ENCODE measurements at regions not wholly inside any gene's neighbourhood (a gene's known extent, or its start where the extent isn't known, plus 50 kb on each side); places are given as distances from the start of the nearest gene placed in this dataset.
"Not testable (repeated sequence)": the region's sequence is repeated elsewhere in the genome, so short reads cannot be mapped to it uniquely, and the experiment has no call there.

GRCh38 chr16:87162799-87163198, 154.4 kb downstream of the C16orf95 start:
- DNase-seq: not testable (repeated sequence)

- no peak for DNase-seq
Measured at GRCh38 chr16:87163637-87164036, 153.6 kb downstream of the C16orf95 start.

DNA sequence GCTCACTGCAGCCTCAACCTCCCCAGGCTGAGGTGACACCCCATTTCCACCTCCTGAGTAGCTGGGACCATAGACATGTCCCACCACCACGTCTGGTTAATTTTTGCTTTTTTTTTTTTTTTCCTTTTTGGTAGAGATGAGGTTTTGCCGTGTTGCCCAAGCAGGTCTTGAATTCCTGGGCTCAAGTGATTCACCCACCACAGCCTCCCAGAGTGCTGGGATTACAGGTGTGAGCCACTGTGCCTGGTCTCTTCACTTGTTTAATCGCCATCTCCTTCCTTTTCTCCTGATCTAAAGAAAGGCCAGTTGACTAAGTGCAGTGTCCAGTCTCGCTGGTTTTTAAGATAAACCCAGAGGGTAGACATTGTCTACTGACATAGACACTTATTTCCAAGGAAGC, 152.0 kb downstream of the C16orf95 start:
- DNase-seq: no peak

GRCh38 chr16:87165885-87166284, 151.3 kb downstream of the C16orf95 start:
- DNase-seq: no peak

GRCh38 chr16:87166321-87166720, 150.9 kb downstream of the C16orf95 start:
- DNase-seq: no peak

DNA sequence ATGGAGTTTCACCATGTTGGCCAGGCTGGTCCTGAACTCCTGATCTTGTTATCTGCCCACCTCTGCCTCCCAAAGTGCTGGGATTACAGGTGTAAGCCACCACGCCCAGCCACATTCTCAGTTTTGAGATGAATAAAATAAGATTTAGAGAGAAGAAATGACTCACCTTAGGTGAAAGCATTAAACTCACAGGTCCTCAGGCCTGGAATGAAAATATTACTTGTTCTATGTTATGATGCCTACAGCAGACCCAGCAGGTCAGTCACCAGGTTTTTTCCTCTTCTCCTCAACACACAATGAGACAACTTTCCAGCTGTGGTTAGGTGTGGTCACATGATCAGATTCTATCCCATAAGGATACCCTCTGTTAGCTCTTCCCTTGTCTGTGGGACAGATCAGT, 150.3 kb downstream of the C16orf95 start:
- no peak for DNase-seq

- no peak for DNase-seq
Measured at GRCh38 chr16:87169509-87169995, 147.6 kb downstream of the C16orf95 start.

DNA sequence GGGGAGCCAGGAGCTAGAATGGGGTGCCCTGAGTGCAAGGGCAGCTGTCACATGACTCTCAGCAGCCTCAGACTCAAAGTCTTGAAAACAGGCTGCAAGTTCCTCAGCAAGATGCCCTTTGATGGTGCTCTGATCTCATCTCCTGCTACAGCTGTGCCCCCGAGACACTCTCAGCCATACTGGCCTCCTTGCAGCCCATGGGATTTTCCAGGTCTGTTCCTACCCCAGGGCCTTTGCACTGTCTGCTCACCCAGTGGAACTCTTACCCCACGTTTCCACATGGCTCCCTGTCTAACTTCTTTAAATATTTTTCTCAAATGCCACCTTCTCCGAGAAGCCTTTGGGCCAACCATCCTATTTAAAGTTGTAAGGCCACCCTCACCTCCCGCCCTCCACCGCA, 146.9 kb downstream of the C16orf95 start:
- DNase-seq: no peak

GRCh38 chr16:87171723-87172122, 145.5 kb downstream of the C16orf95 start:
- DNase-seq: no peak

GRCh38 chr16:87172632-87173031, 144.6 kb downstream of the C16orf95 start:
- no peak for DNase-seq

GRCh38 chr16:87173294-87173893, 143.8 kb downstream of the C16orf95 start:
- DNase-seq: no peak

DNA sequence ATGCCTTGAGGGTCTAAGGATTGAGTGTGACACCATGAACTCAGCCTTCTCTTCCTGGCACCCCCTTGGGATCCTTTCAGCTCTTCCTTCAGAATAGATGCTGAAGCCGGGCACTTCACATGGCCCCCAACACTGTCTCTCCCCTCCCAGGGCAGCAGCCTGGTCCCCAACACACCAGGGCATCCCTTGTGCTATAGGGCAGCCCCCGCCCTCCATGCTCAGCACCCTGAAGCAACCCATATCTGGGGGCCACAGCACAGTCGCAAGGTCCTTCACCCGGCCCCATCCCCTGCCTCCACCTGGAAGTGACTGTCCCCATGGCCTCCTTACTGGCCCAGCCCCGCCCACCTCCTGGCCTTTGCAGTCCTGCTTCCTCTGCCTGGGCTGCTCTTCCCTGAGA, 143.1 kb downstream of the C16orf95 start:
- no peak for DNase-seq

GRCh38 chr16:87176735-87177134, 140.5 kb downstream of the C16orf95 start:
- DNase-seq: no peak

GRCh38 chr16:87177673-87178072, 139.5 kb downstream of the C16orf95 start:
- DNase-seq: peak; percentile 55

GRCh38 chr16:87178177-87178863, 138.9 kb downstream of the C16orf95 start:
- peak; percentile 66 for DNase-seq

- DNase-seq: peak; percentile 54
Measured at GRCh38 chr16:87178977-87179376, 138.2 kb downstream of the C16orf95 start.

DNA sequence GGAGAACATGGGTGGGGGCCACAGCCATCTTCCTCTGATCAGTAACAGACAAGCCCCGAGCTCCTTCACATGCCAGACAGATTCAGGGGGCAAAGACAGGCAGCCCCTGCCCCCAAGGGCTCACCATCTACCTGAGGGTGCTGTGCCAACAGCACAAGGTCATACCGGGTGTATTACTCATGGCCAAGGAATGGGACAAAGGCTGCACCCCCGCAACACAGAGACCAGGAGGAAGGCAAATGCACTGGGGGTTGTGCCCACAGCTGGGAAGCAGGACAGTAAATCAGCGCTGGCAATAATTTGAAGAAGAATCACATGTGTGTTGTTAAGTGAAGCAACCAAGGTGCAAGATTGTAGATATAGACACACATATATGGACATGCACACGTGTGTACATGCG, 137.1 kb downstream of the C16orf95 start:
- no peak for DNase-seq

DNA sequence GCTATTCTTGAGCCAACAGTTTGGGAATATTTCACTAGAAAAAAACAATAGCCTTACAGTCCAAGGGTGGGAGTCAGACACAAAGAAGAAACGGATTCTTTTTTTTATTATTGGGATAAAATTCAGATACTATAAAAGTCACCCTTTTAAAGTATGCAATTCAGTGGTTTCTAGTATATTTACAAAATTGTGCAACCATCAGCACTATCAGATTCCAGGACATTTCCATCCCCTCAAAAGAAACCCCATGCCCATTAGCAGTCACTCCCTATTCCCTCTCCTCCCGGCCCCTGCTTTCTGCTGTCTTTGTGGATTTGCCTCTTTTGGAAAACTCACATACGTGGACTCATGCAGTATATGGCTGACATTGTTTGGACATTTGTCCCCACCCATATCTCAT, 134.4 kb downstream of the C16orf95 start:
- DNase-seq: no peak

DNA sequence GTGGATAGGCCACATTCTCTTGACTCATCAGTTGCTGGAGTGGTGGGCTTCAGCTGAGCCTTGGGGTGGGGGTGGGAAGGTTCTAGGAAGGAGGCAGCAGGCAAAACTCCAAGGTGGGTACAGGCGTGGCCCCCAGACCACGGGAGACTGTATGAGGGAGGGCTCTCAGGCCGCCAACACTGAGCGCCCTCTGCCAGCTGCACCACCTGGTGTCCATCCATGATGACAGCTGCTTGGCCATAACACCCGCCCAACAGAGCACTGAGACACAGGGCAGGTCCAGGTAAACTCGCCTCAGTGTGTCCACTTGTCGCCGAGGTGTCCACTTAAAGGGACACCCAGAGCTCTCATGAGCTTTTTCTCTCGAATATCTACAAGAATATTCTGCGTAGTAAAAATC, 133.5 kb downstream of the C16orf95 start:
- DNase-seq: no peak

DNA sequence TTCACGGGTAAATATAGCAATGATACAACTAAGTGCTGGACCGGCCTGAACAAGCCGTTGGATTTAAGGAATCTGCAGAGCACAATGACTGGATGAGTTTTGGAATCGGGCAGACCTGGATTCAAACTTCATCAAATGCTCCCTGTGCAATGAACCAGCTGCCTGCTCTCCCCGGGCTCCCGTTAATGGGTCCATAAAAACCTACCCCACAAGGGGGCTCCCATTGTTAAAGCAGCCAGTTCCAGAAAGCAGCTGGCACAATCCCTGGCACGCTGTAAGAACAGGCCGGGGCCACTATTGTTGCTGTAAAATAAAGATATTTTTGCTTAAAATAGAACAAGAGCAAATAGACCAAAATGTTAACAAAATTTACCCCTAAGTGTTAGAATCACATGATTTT, 131.9 kb downstream of the C16orf95 start:
- DNase-seq: no peak

DNA sequence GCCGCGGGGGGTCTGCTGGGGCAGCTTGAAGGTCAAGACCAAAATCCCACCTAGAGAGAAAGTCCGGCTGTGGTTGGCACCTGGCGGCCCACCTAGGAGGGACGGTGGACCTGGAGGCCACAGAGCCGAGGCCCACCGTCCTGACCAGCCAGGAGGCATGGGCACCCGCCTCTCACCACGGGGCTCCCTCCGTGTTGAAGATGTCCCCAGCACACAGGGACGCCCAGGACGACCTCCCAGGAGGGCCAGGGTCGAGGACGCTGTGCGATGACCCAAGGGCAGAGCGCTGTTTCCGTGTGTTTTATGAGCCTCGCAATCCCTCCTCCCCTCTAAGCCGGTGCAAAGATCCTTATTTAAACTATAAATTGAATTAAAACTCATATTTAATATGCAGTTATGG, 131.2 kb downstream of the C16orf95 start:
- DNase-seq: no peak

- no peak for DNase-seq
Measured at GRCh38 chr16:87186446-87186845, 130.7 kb downstream of the C16orf95 start.

GRCh38 chr16:87186876-87187533, 130.2 kb downstream of the C16orf95 start:
- no peak for DNase-seq

GRCh38 chr16:87188104-87188503, 129.1 kb downstream of the C16orf95 start:
- no peak for DNase-seq
